Renal cortical epithelial cell (primary cell): ENCODE measurements at regions not wholly inside any gene's neighbourhood (a gene's known extent, or its start where the extent isn't known, plus 50 kb on each side); places are given as distances from the start of the nearest gene placed in this dataset.
A peak's percentile ranks its signal among the peaks of the same experiment; 100 is the strongest.

Source experiments
- DNase-seq: peaks from one replicate; pipeline ENCODE4 v3.0.0-alpha.2; 2011; ENCODE audit warnings: low read depth

DNA sequence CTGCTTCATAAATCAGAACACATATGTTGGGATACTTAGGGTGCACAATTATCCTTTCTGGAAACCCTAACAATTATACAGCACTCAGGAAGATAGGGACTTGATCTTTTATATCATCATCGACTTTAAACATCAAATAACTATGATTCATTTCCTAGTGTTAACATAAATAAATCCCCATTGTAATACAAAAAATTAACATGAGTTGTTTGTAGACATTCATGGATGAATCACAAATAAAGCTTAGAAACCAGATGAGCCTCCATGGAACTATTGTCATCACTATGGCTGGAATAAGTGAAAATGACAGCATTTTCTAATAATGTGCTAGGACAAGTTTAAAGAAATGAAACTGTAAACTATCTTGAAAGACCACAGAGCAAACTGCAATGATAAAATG is 821.7 kb downstream of the GATA3 start:
- no peak for DNase-seq

DNA sequence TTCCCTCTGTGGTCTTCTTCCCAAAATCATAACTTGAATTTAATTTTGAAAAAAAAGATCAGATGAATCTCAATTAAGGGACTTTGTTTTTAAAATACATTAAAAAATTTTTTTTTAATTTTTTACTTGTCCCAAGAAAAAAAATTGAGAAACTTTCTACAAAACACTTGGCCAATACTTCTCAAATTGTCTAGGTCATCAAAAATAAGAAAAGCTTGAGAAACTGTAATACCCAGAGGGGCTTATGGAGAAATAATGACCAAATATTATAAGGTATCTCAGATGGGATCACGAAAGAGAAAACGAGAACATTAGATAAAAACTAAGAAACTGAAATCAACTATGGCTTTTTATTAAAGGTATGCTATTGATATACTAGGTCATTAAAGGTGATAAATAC is 835.0 kb downstream of the GATA3 start:
- DNase-seq: no peak

DNA sequence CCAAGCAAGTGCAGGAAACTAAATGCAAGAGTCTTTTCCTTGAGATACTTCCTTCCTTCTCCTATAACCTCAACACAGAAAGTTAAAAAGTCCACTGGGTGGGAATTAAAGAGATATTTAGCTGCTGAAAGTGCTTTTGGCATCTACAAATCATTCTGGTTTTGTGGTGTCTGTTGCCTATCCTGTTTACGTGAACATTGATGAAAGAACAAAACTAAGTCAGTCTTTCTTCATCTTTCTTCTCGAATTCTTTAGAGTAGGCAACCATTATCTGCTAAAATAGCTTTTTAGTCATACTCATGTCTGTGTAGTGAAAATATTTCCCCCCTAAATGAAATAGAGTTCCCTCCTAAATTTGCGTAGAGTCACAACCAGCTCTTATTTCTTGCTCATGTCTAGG is 838.6 kb downstream of the GATA3 start:
- no peak for DNase-seq

DNA sequence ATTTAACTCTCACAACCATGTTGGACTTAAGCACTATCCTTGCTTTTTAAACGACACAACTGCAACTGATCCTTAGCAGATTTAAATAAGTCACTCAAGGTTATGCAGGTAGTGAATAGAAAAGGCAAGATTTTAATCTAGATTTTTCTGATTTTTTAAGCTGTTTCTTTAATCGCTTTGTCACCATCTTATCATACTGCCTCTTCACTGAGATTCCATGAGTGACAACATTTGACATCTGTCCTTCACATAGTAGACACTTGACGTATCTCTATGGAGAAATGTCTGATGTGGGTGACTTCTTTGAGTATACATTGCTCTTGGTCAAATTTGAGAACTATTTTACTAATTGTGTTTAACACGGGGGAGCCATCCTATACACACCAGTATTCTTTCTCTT is 839.7 kb downstream of the GATA3 start:
- no peak for DNase-seq

DNA sequence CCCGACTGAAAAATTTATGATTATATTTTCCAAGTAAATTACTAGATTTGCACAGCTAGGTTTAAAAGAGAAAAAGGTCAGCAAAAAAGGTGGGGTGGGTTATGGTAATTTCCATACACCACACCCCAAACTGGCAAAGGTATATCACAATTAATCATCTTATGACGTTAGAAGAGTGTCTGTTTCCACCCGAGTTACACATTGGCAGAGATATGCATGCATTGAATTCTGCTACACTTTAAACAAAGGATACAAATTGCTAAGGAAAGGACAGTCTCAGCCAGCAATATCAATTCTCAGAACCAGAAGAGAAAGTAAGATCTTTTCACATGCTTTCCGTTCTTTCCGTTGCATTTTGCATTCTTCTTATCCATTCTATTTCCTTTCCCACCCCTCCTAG is 843.3 kb downstream of the GATA3 start:
- DNase-seq: no peak

DNA sequence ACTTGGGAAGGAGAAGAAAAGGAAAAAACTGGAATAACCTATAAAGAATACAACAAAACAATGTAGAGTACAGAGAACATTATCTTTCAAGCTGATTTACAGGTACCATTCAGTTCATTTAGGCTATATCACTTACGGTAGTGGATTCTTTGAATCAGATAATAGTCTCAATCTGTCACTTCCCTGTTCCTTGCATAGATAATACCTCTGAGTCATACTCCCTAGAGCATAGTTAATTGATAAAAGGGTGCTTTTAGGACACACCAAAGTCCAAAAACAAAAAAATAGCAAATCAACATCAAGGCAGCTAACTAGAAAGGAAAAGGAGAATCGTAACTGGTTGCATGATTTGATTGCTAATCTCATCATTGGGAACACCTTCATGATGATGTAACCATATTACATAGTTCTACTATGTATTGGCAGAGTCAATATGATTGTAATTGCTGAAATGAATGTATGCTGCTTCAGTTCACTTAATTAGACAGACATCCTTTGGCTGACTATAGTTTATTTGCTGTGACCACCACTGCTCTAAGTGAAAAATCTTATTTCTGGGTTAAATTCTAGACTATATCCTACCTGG is 844.4 kb downstream of the GATA3 start:
- no peak for DNase-seq

DNA sequence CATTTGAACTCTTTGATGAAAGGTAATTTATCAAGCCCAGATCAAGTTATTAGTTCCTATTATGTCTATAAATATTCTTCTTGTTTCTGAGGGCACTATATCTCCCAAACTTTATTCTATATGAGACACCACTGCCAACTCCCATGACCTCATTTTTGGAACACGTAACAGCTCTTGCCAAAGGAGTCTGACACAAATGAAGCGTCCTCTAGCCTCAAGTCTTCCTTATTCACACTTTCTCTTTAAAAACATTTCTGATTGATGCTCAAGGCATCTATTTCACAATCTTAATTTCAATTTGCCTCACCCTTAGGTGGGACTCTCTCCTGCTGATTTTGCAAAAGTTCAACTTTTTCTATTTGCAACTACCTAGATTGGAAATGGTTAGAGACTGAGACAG is 848.4 kb downstream of the GATA3 start:
- no peak for DNase-seq

DNA sequence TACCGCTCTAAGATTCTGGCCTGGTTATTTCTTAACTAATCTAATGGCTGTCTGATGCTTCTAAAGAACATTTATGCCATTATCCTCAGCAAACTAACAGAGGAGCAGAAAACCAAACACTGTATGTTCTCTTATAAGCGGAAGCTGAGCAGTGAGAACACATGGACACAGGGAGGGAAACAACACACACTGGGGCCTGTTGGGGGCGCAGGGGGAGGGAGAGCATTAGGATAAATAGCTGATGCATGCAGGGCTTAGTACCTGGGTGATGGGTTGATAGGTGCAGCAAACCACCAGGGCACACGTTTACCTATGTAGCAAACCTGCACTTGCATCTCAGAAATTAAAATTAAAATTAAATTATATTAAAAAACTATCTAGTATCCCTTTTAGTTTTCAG is 853.5 kb downstream of the GATA3 start:
- DNase-seq: no peak

DNA sequence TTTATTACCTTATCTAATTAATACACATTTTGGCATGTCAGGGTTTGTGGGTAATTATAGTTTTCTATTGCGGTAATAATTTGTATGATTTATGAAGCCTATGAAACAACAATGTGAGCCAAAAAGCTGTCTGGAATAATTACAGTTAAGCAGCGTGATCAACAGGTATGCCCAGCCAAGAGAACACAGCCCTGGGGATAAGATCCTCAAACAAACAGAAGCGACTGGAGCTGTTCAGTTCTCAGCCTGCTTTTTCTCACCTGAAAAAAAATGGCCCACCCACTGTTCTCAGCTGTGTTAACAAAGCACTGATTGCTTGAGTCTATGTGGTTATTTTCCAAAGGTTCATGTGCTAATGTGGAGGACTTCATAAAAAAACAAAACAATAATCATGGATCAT is 855.8 kb downstream of the GATA3 start:
- no peak for DNase-seq

DNA sequence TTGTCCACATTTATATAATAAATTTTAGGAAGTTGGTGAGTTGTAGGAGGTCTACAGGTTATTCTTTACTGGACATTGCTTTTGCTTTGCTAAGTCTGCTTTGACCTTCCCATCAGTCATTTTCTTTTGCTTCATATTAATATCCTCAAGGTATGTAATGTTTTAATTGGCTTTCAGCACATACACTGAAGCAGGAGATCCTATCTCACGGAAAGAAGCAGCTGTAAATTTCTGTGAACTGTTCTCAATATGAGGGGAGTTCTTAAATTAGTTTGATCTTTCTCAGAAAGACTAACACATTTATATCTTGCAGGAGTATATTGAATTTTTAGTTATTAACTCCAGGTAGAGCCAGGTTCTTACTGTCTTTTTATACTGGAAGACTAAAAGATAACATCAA is 856.5 kb downstream of the GATA3 start:
- no peak for DNase-seq

DNA sequence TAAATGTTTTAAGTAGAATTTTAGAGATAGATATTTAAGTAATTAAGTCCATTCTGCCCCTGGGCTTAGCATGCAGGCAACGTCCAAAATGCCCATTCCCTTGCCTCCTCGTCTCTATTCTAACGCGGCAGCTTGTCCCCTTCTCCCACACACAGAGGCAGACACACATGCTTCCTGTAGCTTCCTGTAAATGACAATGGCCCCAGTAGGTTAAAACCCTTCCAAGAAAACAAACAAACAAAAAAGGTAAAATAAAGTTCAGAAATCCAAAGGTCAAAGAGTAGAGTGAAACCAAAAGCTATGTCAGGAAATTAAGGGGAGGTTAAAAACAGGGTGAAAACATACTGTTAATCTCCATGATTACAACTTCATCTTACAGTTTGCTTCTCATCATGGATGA is 857.6 kb downstream of the GATA3 start:
- DNase-seq: no peak

DNA sequence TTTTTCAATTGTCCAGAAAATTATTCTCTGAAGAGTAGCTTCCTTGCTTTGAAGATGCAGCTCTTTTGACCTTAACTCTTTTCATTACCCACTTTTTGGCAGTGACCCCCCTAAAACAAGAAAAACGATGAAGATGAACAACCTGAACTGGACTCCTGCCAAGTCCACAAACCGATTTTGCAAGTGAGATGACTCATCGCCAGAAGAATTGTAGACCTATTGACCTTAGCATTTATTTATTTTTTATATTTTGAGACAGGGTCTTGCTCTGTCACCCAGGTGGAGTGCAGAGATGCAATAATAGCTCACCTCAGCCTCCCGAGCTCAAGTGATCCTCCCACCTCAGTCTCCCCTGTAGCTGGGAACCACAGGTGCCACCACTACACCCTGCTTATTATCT is 859.2 kb downstream of the GATA3 start:
- no peak for DNase-seq

DNA sequence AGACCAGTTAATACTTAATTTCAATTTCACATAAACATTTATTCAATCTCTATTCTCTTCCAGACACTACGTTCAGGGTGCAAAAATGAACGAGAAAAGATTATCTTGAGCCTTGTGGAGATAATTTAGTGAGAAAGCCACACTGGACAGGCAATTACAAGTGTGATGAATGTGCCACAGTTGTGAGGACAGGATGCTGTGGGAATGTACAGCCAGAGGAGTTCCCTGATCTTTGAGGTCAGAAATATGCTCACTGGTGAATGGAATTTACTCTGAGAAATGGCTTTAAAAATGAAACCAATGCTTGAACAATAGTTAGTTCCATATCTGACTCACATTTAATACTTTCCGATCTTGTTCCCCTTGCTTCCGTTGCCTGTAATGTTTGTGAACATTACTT is 864.8 kb downstream of the GATA3 start:
- peak; percentile 1 for DNase-seq

DNA sequence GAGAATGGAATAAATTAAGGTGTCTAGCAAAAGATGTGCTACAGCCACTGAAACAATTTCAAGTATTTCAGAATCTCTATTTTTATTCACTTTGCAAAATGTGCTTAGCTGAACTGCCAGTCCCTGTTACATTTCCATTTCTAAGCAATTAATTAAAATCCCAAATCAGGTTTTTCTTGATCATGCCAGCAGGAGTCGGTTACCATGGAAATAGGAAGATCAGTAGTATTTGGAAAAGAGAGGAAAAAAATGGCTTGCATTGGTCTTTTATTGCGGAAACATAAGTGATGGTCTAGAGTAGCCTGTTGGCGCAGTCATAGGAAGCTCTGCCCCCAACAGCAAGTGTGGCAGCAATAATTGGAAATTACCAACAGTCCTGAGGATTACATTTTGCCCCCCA is 867.1 kb downstream of the GATA3 start:
- no peak for DNase-seq

DNA sequence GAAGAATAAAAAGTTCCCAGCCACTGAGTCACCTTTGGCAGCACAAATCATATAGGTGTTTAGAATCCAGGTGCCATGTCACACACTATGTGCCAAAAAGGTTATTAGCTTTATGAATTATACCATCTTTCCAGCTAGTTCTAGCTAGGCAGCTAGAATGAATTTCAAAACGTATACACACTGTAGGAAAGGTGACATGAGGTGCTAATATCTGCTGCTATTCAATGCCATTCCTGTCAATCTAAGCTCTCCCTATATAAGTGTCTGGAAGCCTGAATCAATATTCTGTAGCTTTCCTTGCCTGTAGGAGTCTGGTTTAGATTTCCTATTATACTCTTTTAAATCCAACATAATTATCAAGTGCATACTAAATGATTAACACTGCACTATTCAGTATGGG is 868.6 kb downstream of the GATA3 start:
- DNase-seq: no peak

DNA sequence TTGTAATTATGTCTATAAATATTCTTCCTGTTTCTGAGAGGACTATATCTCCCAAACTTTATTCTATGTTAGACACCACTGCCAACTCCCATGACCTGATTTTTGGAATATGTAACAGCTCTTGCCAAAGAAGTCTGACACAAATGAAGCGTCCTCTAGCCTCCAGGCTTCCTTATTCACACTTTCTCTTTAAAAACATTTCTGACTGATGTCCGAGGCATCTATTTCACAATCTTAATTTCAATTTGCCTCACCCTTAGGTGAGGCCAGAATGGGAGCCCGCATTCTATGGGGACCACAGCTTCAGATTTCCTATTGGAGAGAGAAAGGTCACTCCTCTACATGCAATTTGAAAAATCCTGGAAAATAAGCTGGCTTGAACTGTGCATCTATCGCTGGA is 873.2 kb downstream of the GATA3 start:
- no peak for DNase-seq

DNA sequence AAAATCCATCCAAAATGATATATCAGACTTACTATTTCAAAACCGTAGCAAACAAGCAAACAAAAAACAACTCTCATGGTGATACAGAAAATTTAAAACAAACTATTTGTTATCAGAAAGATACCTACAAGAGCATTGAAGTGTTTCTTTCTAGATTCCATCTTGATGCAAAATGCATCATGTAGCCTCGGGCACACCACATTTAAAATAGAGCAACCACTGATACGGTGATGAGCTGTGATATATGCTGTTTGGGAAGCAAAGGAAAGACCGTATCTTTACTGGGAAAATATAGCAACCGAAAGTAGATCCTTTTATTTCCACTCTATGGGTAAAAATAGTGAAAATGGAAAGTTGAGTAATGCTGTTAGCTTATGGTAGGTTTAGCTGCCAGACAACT is 892.0 kb downstream of the GATA3 start:
- DNase-seq: no peak

DNA sequence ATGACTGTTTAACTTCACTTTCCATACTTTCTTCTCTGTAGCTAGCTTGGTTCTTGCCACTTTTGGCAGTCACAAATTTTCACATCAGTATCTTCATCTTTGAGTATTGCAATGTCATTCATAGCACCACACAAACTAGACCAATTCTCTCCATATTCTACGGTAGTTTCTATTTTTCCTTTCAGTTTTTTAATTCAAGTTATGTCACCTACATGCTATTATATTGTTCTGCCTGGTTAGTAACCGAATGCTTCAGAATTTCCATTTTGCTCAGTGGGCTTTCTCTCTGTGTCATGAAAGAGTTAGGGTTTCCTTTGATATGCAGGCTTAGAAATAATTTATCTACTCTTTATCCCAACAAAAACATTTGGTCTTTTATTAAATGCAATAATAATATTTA is 896.5 kb downstream of the GATA3 start:
- DNase-seq: no peak

DNA sequence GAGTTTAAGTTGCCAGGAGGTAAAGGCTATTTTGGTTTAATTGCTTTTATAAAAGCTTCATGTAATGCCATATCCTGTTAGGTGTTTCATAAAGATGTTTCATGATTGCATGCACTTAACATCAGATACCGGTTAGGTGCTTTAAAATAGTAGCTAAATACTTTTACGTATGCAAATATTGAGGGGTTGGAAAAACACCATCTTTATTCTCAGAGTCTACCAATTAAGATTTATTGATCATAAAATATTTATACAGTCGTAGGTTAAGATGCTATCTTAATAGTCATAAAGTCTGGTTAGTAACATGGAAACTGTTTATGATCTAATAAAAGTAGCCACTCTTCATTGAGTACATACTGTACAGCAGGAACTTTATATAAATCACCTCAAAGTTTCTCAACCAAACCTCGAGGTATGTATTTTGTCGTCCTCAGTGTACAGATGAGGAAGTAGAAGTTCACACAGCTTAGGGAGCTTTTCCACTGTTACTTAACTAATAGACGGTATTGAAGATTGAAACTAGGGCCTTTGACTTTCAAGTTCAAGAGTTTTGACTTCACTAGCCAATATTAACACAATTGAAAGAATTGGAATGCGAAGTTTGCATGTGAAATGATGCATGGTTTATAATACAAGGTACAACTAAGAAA is 897.1 kb downstream of the GATA3 start:
- no peak for DNase-seq

DNA sequence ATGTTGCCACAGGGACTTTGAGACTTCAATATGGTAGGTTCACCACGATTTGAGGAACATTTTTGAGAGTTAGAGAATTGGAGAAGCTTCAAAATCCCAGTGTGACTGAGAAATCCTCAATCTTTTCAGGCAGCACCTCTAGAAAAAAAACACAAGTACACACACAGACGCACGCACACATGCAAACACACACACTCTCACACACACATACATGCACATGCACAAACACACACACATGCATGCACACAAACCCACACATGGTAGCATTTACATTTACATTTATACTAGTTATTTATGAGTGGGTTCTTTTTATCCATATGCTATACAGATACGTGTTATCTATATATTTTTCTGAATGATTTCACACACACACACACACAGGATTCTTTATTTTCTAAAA is 901.9 kb downstream of the GATA3 start:
- no peak for DNase-seq

DNA sequence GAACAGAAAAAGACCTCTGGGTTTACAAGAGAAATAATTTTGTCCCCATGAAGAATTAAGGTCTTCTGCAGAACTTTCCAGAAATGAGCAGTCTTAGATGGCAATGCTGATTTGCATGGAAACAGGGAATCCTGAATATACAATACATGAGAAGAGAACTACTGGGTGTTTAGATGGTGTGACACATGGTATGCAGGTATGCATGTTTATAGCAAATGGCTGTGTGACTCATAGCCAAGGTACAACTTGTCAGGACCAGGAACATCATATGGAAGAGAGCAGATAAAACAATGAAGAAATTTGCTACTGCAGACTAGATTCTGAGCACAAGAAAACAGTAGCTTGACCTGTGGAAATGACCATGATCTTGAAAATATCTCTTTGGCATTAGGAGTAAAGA is 907.8 kb downstream of the GATA3 start:
- DNase-seq: peak; percentile 6

DNA sequence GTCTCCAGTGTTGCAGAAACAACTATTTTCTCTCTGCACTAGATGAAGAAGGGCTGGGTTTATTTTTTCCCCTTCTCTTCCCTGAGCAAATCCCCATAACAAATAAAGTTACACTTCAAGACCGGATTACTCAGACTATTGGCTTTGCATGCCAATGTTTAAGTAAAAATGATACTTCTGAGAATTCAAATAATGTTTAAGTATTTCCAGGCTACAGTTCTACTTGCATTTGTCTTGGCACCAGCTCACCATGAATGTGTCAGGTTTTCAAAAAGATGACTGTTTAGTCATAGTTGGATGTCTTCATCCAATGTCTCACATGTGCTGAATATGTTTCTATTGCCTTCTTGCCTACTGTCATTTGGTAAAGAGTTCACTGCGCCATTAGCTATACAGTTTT is 912.6 kb downstream of the GATA3 start:
- no peak for DNase-seq

DNA sequence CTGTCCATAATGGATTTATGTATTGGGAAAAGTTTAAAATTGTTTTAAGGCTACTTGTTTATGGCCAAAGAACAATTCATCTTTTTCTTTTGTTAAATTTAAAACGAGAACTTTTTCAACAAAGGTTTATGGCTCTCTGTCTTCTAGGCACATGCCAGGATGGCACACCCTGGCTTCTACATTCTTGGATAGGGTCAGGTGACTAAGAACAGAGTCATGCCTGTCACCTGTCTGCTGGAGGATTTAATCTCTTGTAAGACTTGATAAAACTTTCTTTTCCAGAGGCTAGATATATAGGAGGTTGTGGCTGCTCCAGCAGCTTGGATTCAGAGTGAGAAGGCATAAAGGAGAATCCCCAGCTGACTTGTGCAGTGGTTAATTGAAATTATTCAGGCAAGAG is 915.4 kb downstream of the GATA3 start:
- DNase-seq: no peak

DNA sequence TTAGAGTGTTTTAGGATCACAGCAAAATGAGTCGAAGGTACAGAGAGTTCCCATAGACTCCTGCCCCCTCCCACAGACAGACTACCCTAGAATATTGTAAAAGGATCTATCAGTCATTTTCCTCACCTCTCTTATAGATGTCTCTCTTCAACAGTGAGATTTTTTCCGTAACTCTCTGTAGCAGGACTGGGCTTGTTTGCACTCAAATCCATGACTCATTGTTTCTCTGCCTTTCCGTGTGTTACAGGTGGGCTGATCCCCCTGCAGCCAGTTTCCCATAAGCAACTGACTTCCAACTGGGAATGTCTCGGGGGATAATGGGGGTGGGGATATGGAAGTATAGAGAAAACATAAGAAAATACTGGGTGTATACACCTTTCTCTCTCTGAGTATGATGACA is 921.0 kb downstream of the GATA3 start:
- DNase-seq: no peak
